NB4 (cell line): ENCODE measurements at regions not wholly inside any gene's neighbourhood (a gene's known extent, or its start where the extent isn't known, plus 50 kb on each side); places are given as distances from the start of the nearest gene placed in this dataset.

ENCODE experiments used
- CTCF ChIP-seq: IDR thresholded peaks from one replicate; pipeline ENCODE4 v1.5.1; 2012; ENCODE audit warnings: low read depth, low read length
- MAX ChIP-seq: IDR thresholded peaks from 2 replicates; pipeline ENCODE4 v1.6.1; 2011; ENCODE audit warnings: low read depth, low read length
- MYC ChIP-seq: IDR thresholded peaks from 2 replicates; pipeline ENCODE4 v1.6.1; 2011; ENCODE audit warnings: low read depth, low read length
- POLR2A ChIP-seq: IDR thresholded peaks from 2 replicates; pipeline ENCODE4 v1.6.1; 2011; ENCODE audit warnings: mild to moderate bottlenecking; ENCODE audit not compliant: insufficient read length; ENCODE audit errors: extremely low read depth

- no peak for TF ChIP-seq CTCF
- TF ChIP-seq POLR2A: no peak
- no peak for TF ChIP-seq MAX
- no peak for TF ChIP-seq MYC
Measured at GRCh38 chr1:60463146-60463545, 389.6 kb upstream of the C1orf87 start.
